ENCODE measurements at regions not wholly inside any gene's neighbourhood (a gene's known extent, or its start where the extent isn't known, plus 50 kb on each side); places are given as distances from the start of the nearest gene placed in this dataset.
"Not testable (repeated sequence)": the region's sequence is repeated elsewhere in the genome, so short reads cannot be mapped to it uniquely, and the experiment has no call there.

- intact Hi-C loops (cut with DNase I), result no loop called here
- H3K4me3 ChIP-seq, result no peak overlapping the region
- peaks cover 16% of the 10 kb centered on the region for H3K4me1 ChIP-seq
- DNase-seq (ENCODE audit: extremely low spot score in 2 of 2), result no peak
- H3K9me3 ChIP-seq, result no peaks in the 10 kb centered on the region
- no peaks in the 10 kb centered on the region for H3K36me3 ChIP-seq
- no peaks in the 10 kb centered on the region for H3K27me3 ChIP-seq
- TF ChIP-seq CTCF (IDR thresholded peaks at IDR 0.05) (no peak), POLR2AphosphoS5 (IDR thresholded peaks at IDR 0.05; ENCODE audit: insufficient read depth in 1 of 2, low read depth in 1 of 2) (no peak), POLR2A (IDR thresholded peaks at IDR 0.05) (no peak)
- no peak overlapping the region for H3K27ac ChIP-seq
Observed at GRCh38 chr20:50360921-50361320, 149.3 kb upstream of the PTPN1 start.

GRCh38 chr20:50362177-50362576, 148.0 kb upstream of the PTPN1 start:
- DNase-seq (ENCODE audit: extremely low spot score in 2 of 2), result not testable (repeated sequence)

GRCh38 chr20:50363027-50363426, 147.2 kb upstream of the PTPN1 start:
- no peak overlapping the region for H3K27ac ChIP-seq
- intact Hi-C loops (cut with DNase I), result no loop called here
- H3K9me3 ChIP-seq, result no peaks in the 10 kb centered on the region
- no peak for DNase-seq (ENCODE audit: extremely low spot score in 2 of 2)
- H3K4me3 ChIP-seq, result no peak overlapping the region
- H3K36me3 ChIP-seq, result no peaks in the 10 kb centered on the region
- TF ChIP-seq POLR2AphosphoS5 (IDR thresholded peaks at IDR 0.05; ENCODE audit: insufficient read depth in 1 of 2, low read depth in 1 of 2), result no peak
- TF ChIP-seq CTCF (IDR thresholded peaks at IDR 0.05), result no peak
- no peak for TF ChIP-seq POLR2A (IDR thresholded peaks at IDR 0.05)
- peaks cover 22% of the 10 kb centered on the region for H3K4me1 ChIP-seq
- H3K27me3 ChIP-seq, result no peaks in the 10 kb centered on the region

More at GRCh38 chr20:50362177-50362576, 148.0 kb upstream of the PTPN1 start:
- H3K36me3 ChIP-seq; H3K9me3 ChIP-seq; H3K27me3 ChIP-seq; intact Hi-C loops (cut with DNase I); H3K27ac ChIP-seq; H3K4me3 ChIP-seq: not testable (repeated sequence)
- peaks cover 22% of the 10 kb centered on the region for H3K4me1 ChIP-seq

DNA sequence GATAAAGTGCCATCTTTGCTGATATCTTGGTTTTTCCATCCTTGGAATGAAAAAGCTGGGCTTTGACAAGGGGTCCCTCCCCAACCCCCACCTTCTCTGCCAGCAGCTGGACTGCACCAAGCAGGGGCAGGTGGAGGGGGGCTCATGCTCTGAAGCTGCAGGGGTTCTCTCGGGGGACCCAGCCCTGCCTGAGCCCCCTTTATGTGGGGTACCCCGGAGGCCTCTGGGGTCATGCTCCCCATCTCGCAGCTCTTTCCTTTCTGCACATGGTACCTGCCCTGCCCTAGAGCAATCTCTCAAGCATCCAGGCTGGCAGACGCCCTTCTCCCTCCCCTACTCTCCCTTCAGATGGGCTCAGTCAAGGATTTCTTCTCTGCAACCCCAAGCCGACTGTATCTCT, 146.7 kb upstream of the PTPN1 start:
- no peaks in the 10 kb centered on the region for H3K27me3 ChIP-seq

DNA sequence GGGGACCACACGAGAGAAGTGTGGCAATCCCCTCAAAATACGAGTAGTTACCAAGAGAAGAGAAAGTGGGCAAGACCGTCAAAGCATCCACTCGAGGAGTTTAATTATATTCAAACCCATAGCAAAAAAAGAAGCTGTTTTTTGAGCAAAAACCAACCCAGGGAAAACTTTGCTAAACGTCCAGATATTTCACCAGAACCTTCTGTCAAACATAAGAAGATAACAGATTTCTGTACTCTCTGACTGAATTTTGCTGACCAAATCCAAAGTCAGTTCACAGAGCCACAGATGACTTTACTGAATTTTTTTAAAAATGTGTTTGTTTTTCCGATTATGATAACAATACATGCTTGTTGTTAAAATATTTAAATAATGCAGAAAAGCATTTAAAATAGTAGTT, 145.6 kb upstream of the PTPN1 start:
- Histone ChIP-seq H3K4me3 (no peak overlapping the region), H3K4me1 (peaks cover 24% of the 10 kb centered on the region), H3K27me3 (no peaks in the 10 kb centered on the region), H3K27ac (no peak overlapping the region), H3K36me3 (no peaks in the 10 kb centered on the region), H3K9me3 (no peaks in the 10 kb centered on the region)
- TF ChIP-seq CTCF (IDR thresholded peaks at IDR 0.05) (no peak), POLR2A (IDR thresholded peaks at IDR 0.05) (no peak), POLR2AphosphoS5 (IDR thresholded peaks at IDR 0.05; ENCODE audit: insufficient read depth in 1 of 2, low read depth in 1 of 2) (no peak)
- intact Hi-C loops (cut with DNase I), result no loop called here
- DNase-seq (ENCODE audit: extremely low spot score in 2 of 2), result no peak

More for the DNA sequence above, 146.7 kb upstream of the PTPN1 start:
- no peak for DNase-seq (ENCODE audit: extremely low spot score in 2 of 2)
- H3K27ac ChIP-seq, result no peak overlapping the region
- no peaks in the 10 kb centered on the region for H3K36me3 ChIP-seq
- H3K9me3 ChIP-seq, result no peaks in the 10 kb centered on the region
- intact Hi-C loops (cut with DNase I), result no loop called here
- no peak overlapping the region for H3K4me3 ChIP-seq
- TF ChIP-seq POLR2AphosphoS5 (IDR thresholded peaks at IDR 0.05; ENCODE audit: insufficient read depth in 1 of 2, low read depth in 1 of 2) (no peak), CTCF (IDR thresholded peaks at IDR 0.05) (no peak), POLR2A (IDR thresholded peaks at IDR 0.05) (no peak)
- peaks cover 22% of the 10 kb centered on the region for H3K4me1 ChIP-seq
